Embryonic facial prominence (tissue), 1 donor: ENCODE measurements at regions not wholly inside any gene's neighbourhood (a gene's known extent, or its start where the extent isn't known, plus 50 kb on each side); places are given as distances from the start of the nearest gene placed in this dataset.
A peak's percentile ranks its signal among the peaks of the same experiment; 100 is the strongest.

Experiments used
- DNase-seq: peaks from one replicate; pipeline ENCODE4 v3.0.0-alpha.2; 2016; ENCODE audit errors: extremely low spot score

GRCh38 chr5:129821477-129822131 lies 73.7 kb downstream of the MINAR2 start:
- DNase-seq: no peak

- DNase-seq: no peak
These were observed 74.0 kb upstream of the CHSY3 start for GRCh38 chr5:129830288-129830687.

GRCh38 chr5:129836321-129836720 lies 67.9 kb upstream of the CHSY3 start:
- no peak for DNase-seq

- DNase-seq: no peak
These were observed 59.5 kb upstream of the CHSY3 start for GRCh38 chr5:129844764-129845163.

GRCh38 chr5:129852747-129853352 lies 51.4 kb upstream of the CHSY3 start:
- DNase-seq: peak; percentile 7

- no peak for DNase-seq
These were observed 50.7 kb upstream of the CHSY3 start for GRCh38 chr5:129853588-129853987.
